ENCODE measurements at regions not wholly inside any gene's neighbourhood (a gene's known extent, or its start where the extent isn't known, plus 50 kb on each side); places are given as distances from the start of the nearest gene placed in this dataset.
"Not testable (repeated sequence)": the region's sequence is repeated elsewhere in the genome, so short reads cannot be mapped to it uniquely, and the experiment has no call there.

DNA sequence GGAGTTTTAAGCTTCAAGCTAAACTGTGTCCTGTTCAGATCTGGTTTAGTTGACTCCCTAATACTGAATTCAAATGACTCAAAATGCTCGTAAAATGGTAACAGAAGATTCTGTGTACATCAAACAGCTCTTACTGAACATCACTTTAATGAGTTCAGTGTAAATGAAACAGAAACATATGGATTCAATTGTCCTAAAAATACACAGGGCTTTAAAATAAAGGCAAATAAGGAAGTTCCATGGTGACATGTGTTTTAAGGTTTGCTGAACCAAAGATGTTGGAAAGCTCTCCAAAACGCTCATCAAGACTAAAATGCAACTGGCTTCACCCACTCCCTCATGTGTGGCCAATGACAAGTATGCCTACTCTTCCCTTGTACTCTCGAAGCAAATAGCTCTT is 340.0 kb upstream of the PIK3R1 start:
- H3K4me3 ChIP-seq (ENCODE audit: low read length): no peak overlapping the region
- H3K27ac ChIP-seq (ENCODE audit: low read depth, low read length): no peak overlapping the region
- no peaks in the 10 kb centered on the region for H3K27me3 ChIP-seq (ENCODE audit: control insufficient read depth, low read length)
- no peaks in the 10 kb centered on the region for H4K20me1 ChIP-seq (ENCODE audit: control insufficient read depth, insufficient read depth, low read depth, low read length)
- no peaks in the 10 kb centered on the region for H3F3A ChIP-seq (ENCODE audit: control insufficient read depth, insufficient read depth)
- no peak overlapping the region for H3K4me2 ChIP-seq (ENCODE audit: low read length)
- no peaks in the 10 kb centered on the region for H3K4me1 ChIP-seq (ENCODE audit: control insufficient read depth, low read length)
- TF ChIP-seq, protein P1, sequence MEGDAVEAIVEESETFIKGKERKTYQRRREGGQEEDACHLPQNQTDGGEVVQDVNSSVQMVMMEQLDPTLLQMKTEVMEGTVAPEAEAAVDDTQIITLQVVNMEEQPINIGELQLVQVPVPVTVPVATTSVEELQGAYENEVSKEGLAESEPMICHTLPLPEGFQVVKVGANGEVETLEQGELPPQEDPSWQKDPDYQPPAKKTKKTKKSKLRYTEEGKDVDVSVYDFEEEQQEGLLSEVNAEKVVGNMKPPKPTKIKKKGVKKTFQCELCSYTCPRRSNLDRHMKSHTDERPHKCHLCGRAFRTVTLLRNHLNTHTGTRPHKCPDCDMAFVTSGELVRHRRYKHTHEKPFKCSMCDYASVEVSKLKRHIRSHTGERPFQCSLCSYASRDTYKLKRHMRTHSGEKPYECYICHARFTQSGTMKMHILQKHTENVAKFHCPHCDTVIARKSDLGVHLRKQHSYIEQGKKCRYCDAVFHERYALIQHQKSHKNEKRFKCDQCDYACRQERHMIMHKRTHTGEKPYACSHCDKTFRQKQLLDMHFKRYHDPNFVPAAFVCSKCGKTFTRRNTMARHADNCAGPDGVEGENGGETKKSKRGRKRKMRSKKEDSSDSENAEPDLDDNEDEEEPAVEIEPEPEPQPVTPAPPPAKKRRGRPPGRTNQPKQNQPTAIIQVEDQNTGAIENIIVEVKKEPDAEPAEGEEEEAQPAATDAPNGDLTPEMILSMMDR (IDR thresholded peaks at IDR 0.05; ENCODE audit: low read depth, low read length, poor library complexity, severe bottlenecking): no peak
- TF ChIP-seq EZH2phosphoT487 (IDR thresholded peaks at IDR 0.05; ENCODE audit: borderline replicate concordance, low read length): no peak
- no peaks in the 10 kb centered on the region for H3K36me3 ChIP-seq (ENCODE audit: control insufficient read depth, low read length)
- no peaks in the 10 kb centered on the region for H3K9me3 ChIP-seq (ENCODE audit: control insufficient read depth, insufficient read depth, low read length)
- no peaks in the 10 kb centered on the region for H3K9me2 ChIP-seq (replicated peaks; ENCODE audit: control insufficient read depth, low read length)
- no peaks in the 10 kb centered on the region for H3K79me2 ChIP-seq (ENCODE audit: control insufficient read depth, low read length)

DNA sequence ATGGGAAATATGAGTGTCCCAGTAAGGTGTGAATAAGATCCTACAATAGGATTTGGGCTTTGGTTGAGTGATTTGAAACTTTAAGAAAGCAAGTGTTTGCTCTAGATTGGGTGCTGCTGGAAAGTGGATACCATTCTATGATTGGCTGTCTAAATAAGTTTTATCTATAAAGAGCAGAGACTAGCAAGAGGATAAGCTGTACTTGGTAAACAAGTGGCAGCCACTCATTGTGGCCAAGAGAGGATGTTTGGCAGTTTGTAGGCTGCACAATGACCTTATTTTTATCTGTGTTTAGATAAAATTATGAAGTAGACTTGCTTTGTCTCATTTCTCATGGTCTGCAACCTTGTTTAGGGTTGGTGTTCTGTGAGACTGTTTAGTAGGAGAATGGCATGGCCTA is 341.6 kb upstream of the PIK3R1 start:
- Histone ChIP-seq H3K9me3 (ENCODE audit: control insufficient read depth, insufficient read depth, low read length) (no peaks in the 10 kb centered on the region), H3K4me3 (ENCODE audit: low read length) (no peak overlapping the region), H3K4me2 (ENCODE audit: low read length) (no peak overlapping the region), H3K4me1 (ENCODE audit: control insufficient read depth, low read length) (no peaks in the 10 kb centered on the region), H3K27me3 (ENCODE audit: control insufficient read depth, low read length) (no peaks in the 10 kb centered on the region), H3K36me3 (ENCODE audit: control insufficient read depth, low read length) (no peaks in the 10 kb centered on the region), H3K79me2 (ENCODE audit: control insufficient read depth, low read length) (no peaks in the 10 kb centered on the region), H3F3A (ENCODE audit: control insufficient read depth, insufficient read depth) (no peaks in the 10 kb centered on the region), H3K9me2 (replicated peaks; ENCODE audit: control insufficient read depth, low read length) (no peaks in the 10 kb centered on the region), H3K27ac (ENCODE audit: low read depth, low read length) (no peak overlapping the region), H4K20me1 (ENCODE audit: control insufficient read depth, insufficient read depth, low read depth, low read length) (no peaks in the 10 kb centered on the region)
- TF ChIP-seq, protein P1 (IDR thresholded peaks at IDR 0.05; ENCODE audit: low read depth, low read length, poor library complexity, severe bottlenecking): no peak
- no peak for TF ChIP-seq EZH2phosphoT487 (IDR thresholded peaks at IDR 0.05; ENCODE audit: borderline replicate concordance, low read length)

DNA sequence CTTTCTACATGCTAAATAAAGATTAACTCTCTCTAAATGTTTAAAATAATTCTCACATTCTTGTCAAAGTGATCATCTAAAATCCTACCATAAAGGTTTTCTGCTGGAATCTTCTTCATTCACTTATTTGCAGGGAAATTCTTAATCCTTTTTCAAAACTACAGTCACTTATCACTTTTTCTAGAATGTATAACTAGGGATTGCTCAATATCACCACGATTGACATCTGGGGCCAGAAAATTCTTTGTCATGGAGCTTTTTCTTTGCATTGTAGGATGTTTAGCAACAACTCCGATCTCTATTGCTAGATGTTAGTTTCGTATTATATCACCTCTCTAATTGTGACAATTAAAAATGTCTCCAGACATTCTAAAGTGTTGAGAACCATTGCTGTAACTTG is 344.9 kb upstream of the PIK3R1 start:
- Histone ChIP-seq H3K9me2 (replicated peaks; ENCODE audit: control insufficient read depth, low read length) (no peaks in the 10 kb centered on the region), H3K9me3 (ENCODE audit: control insufficient read depth, insufficient read depth, low read length) (no peaks in the 10 kb centered on the region), H3K79me2 (ENCODE audit: control insufficient read depth, low read length) (no peaks in the 10 kb centered on the region)

GRCh38 chr5:67864335-67864734 is 351.2 kb upstream of the PIK3R1 start:
- not testable (repeated sequence) for H3K4me3 ChIP-seq (ENCODE audit: low read length); H3K27ac ChIP-seq (ENCODE audit: low read depth, low read length); H3K27me3 ChIP-seq (ENCODE audit: control insufficient read depth, low read length); H3K36me3 ChIP-seq (ENCODE audit: control insufficient read depth, low read length); H4K20me1 ChIP-seq (ENCODE audit: control insufficient read depth, insufficient read depth, low read depth, low read length); H3K4me2 ChIP-seq (ENCODE audit: low read length); H3K4me1 ChIP-seq (ENCODE audit: control insufficient read depth, low read length); H3F3A ChIP-seq (ENCODE audit: control insufficient read depth, insufficient read depth); H3K9me2 ChIP-seq (replicated peaks; ENCODE audit: control insufficient read depth, low read length); H3K79me2 ChIP-seq (ENCODE audit: control insufficient read depth, low read length); H3K9me3 ChIP-seq (ENCODE audit: control insufficient read depth, insufficient read depth, low read length)

More for the DNA sequence above, 344.9 kb upstream of the PIK3R1 start:
- Histone ChIP-seq H3K36me3 (ENCODE audit: control insufficient read depth, low read length) (no peaks in the 10 kb centered on the region), H3K4me3 (ENCODE audit: low read length) (no peak overlapping the region), H3F3A (ENCODE audit: control insufficient read depth, insufficient read depth) (no peaks in the 10 kb centered on the region), H3K4me1 (ENCODE audit: control insufficient read depth, low read length) (no peaks in the 10 kb centered on the region), H3K4me2 (ENCODE audit: low read length) (no peak overlapping the region), H3K27me3 (ENCODE audit: control insufficient read depth, low read length) (no peaks in the 10 kb centered on the region), H4K20me1 (ENCODE audit: control insufficient read depth, insufficient read depth, low read depth, low read length) (no peaks in the 10 kb centered on the region), H3K27ac (ENCODE audit: low read depth, low read length) (no peak overlapping the region)
- TF ChIP-seq EZH2phosphoT487 (IDR thresholded peaks at IDR 0.05; ENCODE audit: borderline replicate concordance, low read length): no peak
- TF ChIP-seq, protein P1 (IDR thresholded peaks at IDR 0.05; ENCODE audit: low read depth, low read length, poor library complexity, severe bottlenecking): no peak

Measured in DOHH2 (cell line).